AML-193 (cell line): ENCODE measurements at regions not wholly inside any gene's neighbourhood (a gene's known extent, or its start where the extent isn't known, plus 50 kb on each side); places are given as distances from the start of the nearest gene placed in this dataset.

Experiments used
- DNase-seq, 2 experiments: peaks; one replicate each; lab custom pipeline; 2025; lab: John Stamatoyannopoulos, UW

GRCh38 chr6:33863723-33864440, 60.1 kb upstream of the MLN start:
- no peak for DNase-seq

- no peak for DNase-seq
These were observed 59.3 kb upstream of the MLN start for GRCh38 chr6:33863084-33863483.

GRCh38 chr6:33862536-33862935, 58.7 kb upstream of the MLN start:
- DNase-seq = no peak

GRCh38 chr6:33861722-33862121, 57.9 kb upstream of the MLN start:
- peak in 1 of 2 experiments; percentile 15 for DNase-seq

DNA sequence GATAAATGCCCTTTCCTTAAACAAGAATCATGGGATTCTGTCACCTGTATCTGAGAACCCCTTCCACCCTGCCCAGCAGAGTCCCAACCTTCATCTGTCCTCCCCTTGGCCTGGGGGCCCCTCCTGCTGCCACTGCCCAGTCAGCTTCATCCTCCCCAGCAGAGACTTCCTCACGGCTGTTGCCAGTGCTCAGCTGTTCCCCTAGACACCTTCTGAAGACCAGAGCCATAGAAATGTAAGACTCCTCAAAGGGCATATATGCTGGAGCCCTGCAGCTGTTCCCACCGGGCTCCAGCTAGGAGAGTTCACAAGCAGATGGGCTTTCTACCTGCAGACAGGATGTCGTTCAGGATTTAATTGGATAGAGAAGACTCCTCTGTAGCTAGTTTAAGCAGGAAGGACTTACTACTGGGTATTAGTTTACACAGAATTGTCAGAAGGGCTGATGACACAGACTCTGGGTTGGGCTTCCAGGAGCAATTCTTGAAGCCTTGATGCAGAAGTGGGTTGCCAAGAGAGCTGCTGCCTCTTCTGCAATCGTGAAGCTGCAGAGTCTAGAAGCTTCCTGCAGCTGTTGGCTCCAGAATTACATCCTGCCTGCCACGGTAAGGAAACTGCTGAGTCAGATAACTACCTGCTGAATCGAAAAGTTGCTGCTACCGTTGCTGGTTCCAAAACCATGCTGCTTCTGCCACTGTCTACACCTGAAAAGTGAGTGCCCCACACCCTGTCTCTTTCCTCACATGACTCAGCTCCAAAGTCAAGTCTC, 57.1 kb upstream of the MLN start:
- peak in 1 of 2 experiments; percentile 21 for DNase-seq

DNA sequence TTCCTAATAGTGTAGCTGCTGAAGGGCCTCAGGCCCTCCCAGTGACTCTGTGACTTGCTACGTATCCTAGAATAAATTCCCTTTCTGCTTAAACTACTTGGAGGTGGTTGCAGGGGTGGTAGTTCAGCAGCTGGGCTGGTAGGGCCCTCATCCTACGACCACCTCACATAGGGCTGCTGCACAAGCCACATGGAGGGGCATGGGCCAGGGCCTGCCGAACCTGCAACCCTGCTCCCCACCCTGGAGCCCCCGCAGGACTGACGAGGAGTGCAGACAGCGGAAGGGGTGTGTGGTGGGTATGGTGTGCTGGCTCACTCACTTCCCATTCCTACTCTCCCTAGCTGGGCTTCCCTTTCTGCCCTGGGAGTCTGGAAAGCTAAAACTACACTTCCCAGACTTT, 56.2 kb upstream of the MLN start:
- DNase-seq = no peak

GRCh38 chr6:33858804-33859505, 55.2 kb upstream of the MLN start:
- DNase-seq = no peak

DNA sequence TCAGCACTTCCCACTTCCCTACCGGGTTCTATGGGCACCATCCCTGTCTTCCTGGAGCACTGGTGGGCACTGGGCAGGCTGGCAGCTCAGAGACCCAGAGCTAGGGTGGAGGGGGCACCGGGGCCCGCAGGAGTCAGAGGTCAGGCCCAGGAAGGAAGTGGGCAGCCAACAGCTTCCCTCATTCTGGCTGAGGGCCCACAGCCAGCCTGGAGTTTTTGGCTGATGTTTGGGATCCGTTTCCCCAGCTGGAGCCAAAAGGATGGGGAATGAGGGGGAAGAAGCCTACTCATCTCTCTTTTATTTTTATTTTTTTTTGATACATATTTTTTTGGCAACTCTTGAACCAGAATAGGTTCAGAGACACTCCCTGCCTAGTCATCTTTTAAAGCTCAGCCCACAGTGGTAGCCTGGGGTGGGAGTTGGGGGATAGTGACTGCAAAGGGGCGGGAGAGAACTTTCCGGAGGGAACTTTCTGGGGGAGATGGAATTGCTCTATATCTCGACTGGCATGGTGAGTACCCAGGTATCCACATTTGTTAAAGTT, 54.2 kb upstream of the MLN start:
- DNase-seq = no peak

- DNase-seq = no peak
These were observed 53.5 kb upstream of the MLN start for GRCh38 chr6:33857093-33857931.

DNA sequence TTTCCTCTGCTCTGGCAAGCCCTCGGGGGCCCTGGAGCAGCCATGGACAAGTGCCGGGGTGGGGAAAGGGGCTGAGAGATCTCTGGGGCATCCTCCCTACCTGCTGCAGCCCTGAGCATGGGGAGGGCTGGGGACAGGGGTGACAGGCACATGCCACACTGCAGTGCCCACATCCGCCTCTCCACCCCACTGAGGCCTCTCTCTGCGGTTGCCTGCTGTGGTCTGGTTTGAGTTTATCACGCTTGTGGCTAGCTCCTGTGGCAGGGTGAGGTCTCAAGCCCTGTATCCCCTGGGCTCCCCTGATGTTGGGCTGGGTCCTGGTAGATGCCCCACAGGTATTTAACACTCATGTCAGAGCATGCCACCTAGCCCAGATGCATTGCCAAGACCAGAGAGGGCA, 52.9 kb upstream of the MLN start:
- peak; percentile 45 to 52 for DNase-seq

GRCh38 chr6:33856031-33856590, 52.3 kb upstream of the MLN start:
- DNase-seq = no peak

DNA sequence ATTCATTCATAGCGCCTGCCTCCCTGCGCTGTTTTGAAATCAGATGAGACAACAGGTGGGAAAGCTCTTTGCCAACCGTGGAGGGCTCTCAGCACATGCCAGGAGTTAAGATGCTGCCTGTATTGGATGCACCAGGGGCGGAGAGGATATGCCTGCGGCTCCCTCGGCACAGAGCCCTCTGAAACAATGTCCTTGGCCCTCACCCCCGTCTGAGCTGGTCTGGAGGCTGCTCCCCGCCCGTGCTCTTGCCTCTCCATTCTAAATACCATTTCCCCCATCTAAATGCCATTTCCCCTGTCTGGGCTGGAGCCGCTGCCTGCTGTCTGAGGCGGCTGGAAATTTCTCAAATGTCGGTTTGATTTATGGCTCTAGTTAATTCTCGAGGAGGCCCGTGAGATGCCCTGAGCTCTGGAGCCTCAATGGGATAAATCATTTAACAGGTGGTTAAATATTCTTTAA, 50.8 kb upstream of the MLN start:
- no peak for DNase-seq

- DNase-seq = no peak
These were observed 49.9 kb upstream of the MLN start for GRCh38 chr6:33853736-33854135.
